ENCODE measurements at regions not wholly inside any gene's neighbourhood (a gene's known extent, or its start where the extent isn't known, plus 50 kb on each side); places are given as distances from the start of the nearest gene placed in this dataset.

GRCh38 chr5:93821891-93822415 lies 80.6 kb upstream of the POU5F2 start:
- TF ChIP-seq POLR2A (IDR thresholded peaks at IDR 0.05) (no peak), CTCF (IDR thresholded peaks at IDR 0.05) (no peak)

Data from lower leg skin (tissue), 3 donors.